ENCODE measurements at regions not wholly inside any gene's neighbourhood (a gene's known extent, or its start where the extent isn't known, plus 50 kb on each side); places are given as distances from the start of the nearest gene placed in this dataset.

DNA sequence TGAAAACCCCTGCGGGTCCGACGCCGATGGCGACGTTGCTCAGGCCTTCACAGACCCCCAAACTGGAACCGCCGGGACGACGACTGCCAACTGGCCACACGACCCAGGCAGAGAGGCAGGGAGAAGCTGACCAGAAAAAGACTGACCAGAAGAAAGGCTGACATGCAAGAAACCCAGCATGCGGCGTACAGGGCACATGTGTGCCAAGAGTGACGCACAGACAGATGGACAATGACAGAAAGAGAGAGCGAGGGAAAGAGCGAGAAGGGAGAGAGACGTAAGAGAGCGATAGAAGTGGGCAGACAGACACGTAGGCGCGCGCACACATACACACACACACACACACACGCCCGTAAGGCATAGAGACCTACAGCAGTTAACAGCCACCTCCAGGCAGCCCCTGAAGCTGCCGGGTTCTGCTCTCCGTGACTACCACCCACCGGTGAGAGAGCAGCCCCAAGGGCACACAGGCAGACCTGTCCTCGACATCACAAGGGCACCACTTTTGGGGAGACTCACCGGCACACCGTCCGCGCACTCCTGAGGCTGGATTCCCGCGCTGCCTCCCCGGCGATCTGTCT lies 67.2 kb upstream of the ZNF527 start:
- peak overlapping the region; percentile 38 for H3K4me3 ChIP-seq (replicated peaks; ENCODE audit: low read depth, low read length)
- no peak for TF ChIP-seq CTCF (IDR thresholded peaks at IDR 0.05; ENCODE audit: low read length, missing control alignments)
- no peak for DNase-seq (ENCODE audit: low read depth)

DNA sequence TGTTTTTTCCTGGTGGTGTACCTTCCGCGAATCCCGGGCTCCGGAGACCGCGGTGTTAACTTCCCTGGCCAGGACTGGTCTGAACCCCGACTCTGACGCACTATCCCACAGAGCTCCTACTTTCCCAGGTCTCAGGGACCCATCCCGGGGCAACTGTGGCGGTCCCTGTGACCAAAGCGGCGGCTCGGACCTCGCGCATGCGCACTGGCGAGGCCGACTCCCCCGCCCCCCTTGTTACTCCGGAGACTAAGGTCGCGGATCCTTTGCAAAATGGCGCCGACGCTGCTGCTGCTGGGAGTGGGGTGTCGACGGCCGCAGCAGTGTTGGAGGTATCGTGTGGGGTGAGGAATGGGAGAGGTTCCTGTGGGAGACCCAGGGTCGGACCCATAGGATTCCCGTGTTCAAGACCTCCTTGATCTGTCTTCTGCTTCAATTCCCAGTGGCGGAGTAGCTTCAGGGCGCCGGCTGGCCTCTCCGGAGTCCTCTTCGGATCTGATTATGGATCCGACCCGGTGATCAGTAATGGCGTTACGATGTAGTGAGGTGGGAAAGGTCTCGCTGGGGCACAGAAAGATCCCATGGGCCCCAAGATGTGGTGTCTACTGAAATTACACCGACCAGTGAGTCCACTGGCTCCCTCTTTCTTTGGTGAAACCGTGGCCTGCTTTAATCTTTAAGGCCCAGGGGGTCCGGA lies 66.6 kb upstream of the ZNF527 start:
- DNase-seq (ENCODE audit: low read depth): no peak
- peak overlapping the region; percentile 38 for H3K4me3 ChIP-seq (replicated peaks; ENCODE audit: low read depth, low read length)
- no peak for TF ChIP-seq CTCF (IDR thresholded peaks at IDR 0.05; ENCODE audit: low read length, missing control alignments)

DNA sequence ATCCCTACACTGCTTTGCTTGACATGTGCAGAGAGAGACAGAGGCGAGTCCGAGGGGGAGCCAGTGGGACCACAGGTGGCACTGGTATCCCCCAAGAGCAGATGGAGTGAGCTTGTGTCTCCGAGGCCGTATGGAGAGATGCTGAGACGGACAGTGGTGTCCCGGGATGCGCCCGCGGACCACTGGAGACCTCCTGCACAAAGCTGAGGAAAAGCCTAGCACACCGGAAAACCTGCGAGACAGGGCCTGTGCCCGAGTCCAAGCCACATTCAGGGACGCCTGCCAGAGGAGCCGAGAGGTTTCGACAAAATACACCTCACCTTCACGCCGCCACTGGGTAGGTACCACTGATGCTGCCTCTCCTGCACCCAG lies 66.0 kb upstream of the ZNF527 start:
- H3K4me3 ChIP-seq (replicated peaks; ENCODE audit: low read depth, low read length): no peak overlapping the region
- TF ChIP-seq CTCF (IDR thresholded peaks at IDR 0.05; ENCODE audit: low read length, missing control alignments): no peak
- DNase-seq (ENCODE audit: low read depth): no peak

DNA sequence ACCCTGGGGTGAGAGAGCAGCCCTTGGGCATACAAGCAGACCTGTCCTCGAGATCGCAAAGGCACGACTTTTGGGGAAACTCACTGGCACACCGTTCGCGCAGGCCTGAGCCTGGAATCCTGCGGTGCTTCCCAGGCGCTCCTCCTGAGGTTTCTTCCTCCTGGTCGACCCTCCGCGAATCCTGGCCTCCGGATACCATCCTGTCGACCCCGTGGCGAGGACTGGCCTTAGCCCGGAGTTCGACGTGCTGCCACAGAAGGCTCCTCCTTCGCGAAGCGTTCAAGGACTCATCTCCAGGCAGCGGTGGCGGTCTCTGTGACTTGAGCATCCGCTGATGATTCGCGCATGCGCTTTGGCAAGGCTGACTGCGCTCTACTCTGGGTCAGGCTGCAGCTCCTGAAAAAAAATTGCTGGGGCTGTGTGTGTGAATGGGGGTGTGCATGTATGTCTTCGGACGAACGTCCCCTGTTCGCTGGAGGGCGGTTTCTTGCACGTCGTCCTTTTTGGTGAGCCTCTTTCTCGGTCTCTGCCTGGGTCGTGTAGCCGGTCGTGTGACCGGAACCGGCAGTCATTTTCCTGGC lies 64.4 kb upstream of the ZNF527 start:
- no peak for TF ChIP-seq CTCF (IDR thresholded peaks at IDR 0.05; ENCODE audit: low read length, missing control alignments)
- no peak overlapping the region for H3K4me3 ChIP-seq (replicated peaks; ENCODE audit: low read depth, low read length)
- no peak for DNase-seq (ENCODE audit: low read depth)

DNA sequence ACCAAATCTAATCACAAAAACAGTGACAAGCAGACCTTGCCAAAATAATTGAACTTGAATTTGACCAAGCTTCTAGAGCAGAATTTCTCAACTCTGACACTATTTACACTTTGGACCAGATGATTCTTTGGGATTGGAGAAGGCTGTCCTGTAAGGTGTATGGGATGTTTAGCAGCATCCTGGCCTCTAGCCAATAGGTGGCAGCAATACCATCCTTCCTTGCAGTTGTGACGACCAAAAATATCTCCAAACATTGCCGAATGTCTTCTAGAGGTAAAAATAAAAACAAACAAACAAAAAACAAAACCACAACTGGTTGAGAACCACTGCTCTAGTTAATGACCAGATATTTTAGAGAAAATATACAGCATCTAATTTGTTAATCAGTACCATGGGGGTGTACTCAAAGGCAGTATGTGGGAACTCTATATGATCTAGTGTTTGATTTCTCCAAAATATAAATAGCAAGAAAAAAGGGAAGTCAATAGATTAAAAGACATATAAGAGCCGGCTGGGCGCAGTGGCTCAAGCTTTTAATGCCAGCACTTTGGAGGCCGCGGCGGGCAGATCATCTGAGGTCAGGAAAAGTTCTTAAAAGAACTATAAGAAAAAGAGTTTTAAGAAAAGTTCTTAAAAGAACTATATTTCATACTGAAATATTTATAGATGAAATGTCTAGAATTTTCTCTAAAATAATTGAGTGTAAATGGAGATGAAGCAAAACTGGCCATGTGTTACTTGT lies 60.9 kb upstream of the ZNF527 start:
- no peak for DNase-seq (ENCODE audit: low read depth)
- H3K4me3 ChIP-seq (replicated peaks; ENCODE audit: low read depth, low read length): no peak overlapping the region
- TF ChIP-seq CTCF (IDR thresholded peaks at IDR 0.05; ENCODE audit: low read length, missing control alignments): no peak

DNA sequence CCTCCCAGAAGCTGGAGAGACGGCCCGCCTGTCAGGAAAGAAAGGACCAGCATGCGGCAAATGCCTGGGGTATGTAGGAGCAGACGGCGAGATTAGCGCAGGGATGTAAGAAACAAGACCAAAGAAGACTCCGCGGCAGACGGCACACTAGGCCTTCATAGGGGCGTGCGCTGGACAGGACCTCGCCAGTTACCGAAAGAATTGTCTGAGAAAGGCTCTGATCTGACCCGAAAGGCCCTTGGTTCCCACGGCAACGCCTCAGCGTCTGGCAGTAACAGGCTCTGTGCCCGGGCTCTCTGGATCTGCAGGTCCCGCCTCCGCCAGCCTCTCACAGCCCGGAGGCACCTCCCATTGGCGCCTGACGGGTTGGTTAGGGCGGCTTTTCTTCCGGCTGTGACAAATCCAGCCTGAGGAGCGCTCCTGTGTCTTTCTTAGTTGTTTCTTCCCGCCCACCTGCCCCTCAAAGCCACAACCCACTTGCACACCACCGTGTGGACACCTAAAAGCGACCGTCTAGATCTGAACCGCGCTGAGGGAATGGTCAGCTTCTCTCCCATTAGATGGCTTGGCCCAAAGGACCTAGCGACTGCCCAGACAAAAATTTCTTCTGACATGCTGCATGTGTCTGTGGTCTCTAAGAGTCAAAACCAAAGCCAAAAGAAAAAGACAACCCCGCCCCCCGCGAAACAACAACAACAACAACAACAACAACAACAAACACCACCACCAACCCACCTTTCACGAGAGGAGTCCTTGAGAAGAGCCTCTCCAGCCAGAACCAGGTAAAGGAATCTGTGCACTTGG lies 58.2 kb upstream of the ZNF527 start:
- peak overlapping the region; percentile 33 for H3K4me3 ChIP-seq (replicated peaks; ENCODE audit: low read depth, low read length)
- DNase-seq (ENCODE audit: low read depth): peak; percentile 48

GRCh38 chr19:37313335-37313627 lies 57.6 kb upstream of the ZNF527 start:
- no peak for DNase-seq (ENCODE audit: low read depth)
- H3K4me3 ChIP-seq (replicated peaks; ENCODE audit: low read depth, low read length): no peak overlapping the region
- no peak for TF ChIP-seq CTCF (IDR thresholded peaks at IDR 0.05; ENCODE audit: low read length, missing control alignments)
